Osteoblast (primary cell): ENCODE measurements at regions not wholly inside any gene's neighbourhood (a gene's known extent, or its start where the extent isn't known, plus 50 kb on each side); places are given as distances from the start of the nearest gene placed in this dataset.

Experiments used
- DNase-seq: peaks from one replicate; pipeline ENCODE4 v3.0.0; 2011; ENCODE audit warnings: low spot score, mixed read lengths; ENCODE audit not compliant: insufficient read length; ENCODE audit errors: missing footprints
- H2AFZ ChIP-seq: 2 replicates; pipeline ENCODE4 v1.6.0; 2011; ENCODE audit warnings: mild to moderate bottlenecking, low read length
- H3K27ac ChIP-seq: 2 replicates; pipeline ENCODE4 v1.5.1; 2011; ENCODE audit warnings: mild to moderate bottlenecking, low read depth, low read length, moderate library complexity
- H3K27me3 ChIP-seq: 2 replicates; pipeline ENCODE4 v1.6.0; 2012; ENCODE audit warnings: mild to moderate bottlenecking, control low read depth, inconsistent platforms, low read length, moderate library complexity; ENCODE audit not compliant: insufficient read depth
- H3K36me3 ChIP-seq: 2 replicates; pipeline ENCODE4 v1.5.1; 2011; ENCODE audit warnings: mild to moderate bottlenecking, low read length, control low read depth, moderate library complexity; ENCODE audit not compliant: insufficient read depth
- H3K4me1 ChIP-seq: 2 replicates; pipeline ENCODE4 v1.5.1; 2011; ENCODE audit warnings: mild to moderate bottlenecking, low read length, control low read depth, moderate library complexity; ENCODE audit not compliant: insufficient read depth
- H3K4me2 ChIP-seq: 2 replicates; pipeline ENCODE4 v1.6.0; 2011; ENCODE audit warnings: mild to moderate bottlenecking, low read length; ENCODE audit not compliant: insufficient read depth
- H3K4me3 ChIP-seq: fragments of 200-600 bp; sonication (generic); 3 replicates; pipeline ENCODE4 v1.5.1; 2012; ENCODE audit warnings: mild to moderate bottlenecking, low read length, inconsistent platforms; ENCODE audit not compliant: insufficient read depth
- H3K79me2 ChIP-seq: 2 replicates; pipeline ENCODE4 v1.6.0; 2012; ENCODE audit warnings: mild to moderate bottlenecking, low read length, control low read depth, inconsistent platforms; ENCODE audit not compliant: insufficient read depth
- H3K9me3 ChIP-seq: 2 replicates; pipeline ENCODE4 v1.5.1; 2011; ENCODE audit warnings: low read depth, low read length, control low read depth
- H4K20me1 ChIP-seq: 2 replicates; pipeline ENCODE4 v1.6.0; 2012; ENCODE audit warnings: mild to moderate bottlenecking, low read length, control low read depth; ENCODE audit not compliant: insufficient read depth
- CTCF ChIP-seq: IDR thresholded peaks from 2 replicates; pipeline ENCODE4 v1.5.1; 2011; ENCODE audit warnings: mild to moderate bottlenecking, low read depth, low read length, moderate library complexity; ENCODE audit errors: extremely low read depth

- H3K4me2 ChIP-seq: no peak overlapping the region
- no peak overlapping the region for H2AFZ ChIP-seq
- H4K20me1 ChIP-seq: no peaks in the 10 kb centered on the region
- no peak for TF ChIP-seq CTCF
- H3K4me1 ChIP-seq: no peaks in the 10 kb centered on the region
- no peaks in the 10 kb centered on the region for H3K79me2 ChIP-seq
- no peaks in the 10 kb centered on the region for H3K27me3 ChIP-seq
- H3K4me3 ChIP-seq: no peak overlapping the region
- DNase-seq: no peak
- H3K9me3 ChIP-seq: no peaks in the 10 kb centered on the region
- H3K36me3 ChIP-seq: no peaks in the 10 kb centered on the region
- H3K27ac ChIP-seq: no peak overlapping the region
Observed at GRCh38 chr7:41779918-41780317, 77.0 kb upstream of the INHBA start.

- Histone ChIP-seq H3K9me3 (no peaks in the 10 kb centered on the region), H3K79me2 (no peaks in the 10 kb centered on the region), H4K20me1 (no peaks in the 10 kb centered on the region), H3K4me2 (no peak overlapping the region), H3K4me3 (no peak overlapping the region), H3K27me3 (no peaks in the 10 kb centered on the region), H2AFZ (no peak overlapping the region), H3K27ac (no peak overlapping the region), H3K4me1 (no peaks in the 10 kb centered on the region), H3K36me3 (no peaks in the 10 kb centered on the region)
- no peak for DNase-seq
- no peak for TF ChIP-seq CTCF
Observed at GRCh38 chr7:41777894-41778596, 75.2 kb upstream of the INHBA start.

- H3K4me1 ChIP-seq: no peaks in the 10 kb centered on the region
- H3K9me3 ChIP-seq: no peaks in the 10 kb centered on the region
- H3K36me3 ChIP-seq: no peaks in the 10 kb centered on the region
- no peak for TF ChIP-seq CTCF
- no peaks in the 10 kb centered on the region for H4K20me1 ChIP-seq
- H3K27ac ChIP-seq: no peak overlapping the region
- no peak overlapping the region for H3K4me3 ChIP-seq
- DNase-seq: no peak
- no peaks in the 10 kb centered on the region for H3K79me2 ChIP-seq
- no peak overlapping the region for H2AFZ ChIP-seq
- no peaks in the 10 kb centered on the region for H3K27me3 ChIP-seq
- no peak overlapping the region for H3K4me2 ChIP-seq
Observed at GRCh38 chr7:41774966-41775365, 72.1 kb upstream of the INHBA start.

GRCh38 chr7:41773756-41774155, 70.9 kb upstream of the INHBA start:
- Histone ChIP-seq H2AFZ (no peak overlapping the region), H3K4me1 (no peaks in the 10 kb centered on the region), H3K27ac (no peak overlapping the region), H3K4me3 (no peak overlapping the region), H3K79me2 (no peaks in the 10 kb centered on the region), H3K27me3 (no peaks in the 10 kb centered on the region), H3K9me3 (no peaks in the 10 kb centered on the region), H3K36me3 (no peaks in the 10 kb centered on the region), H3K4me2 (no peak overlapping the region), H4K20me1 (no peaks in the 10 kb centered on the region)
- no peak for DNase-seq
- TF ChIP-seq CTCF: no peak
